ENCODE measurements at regions not wholly inside any gene's neighbourhood (a gene's known extent, or its start where the extent isn't known, plus 50 kb on each side); places are given as distances from the start of the nearest gene placed in this dataset.

DNA sequence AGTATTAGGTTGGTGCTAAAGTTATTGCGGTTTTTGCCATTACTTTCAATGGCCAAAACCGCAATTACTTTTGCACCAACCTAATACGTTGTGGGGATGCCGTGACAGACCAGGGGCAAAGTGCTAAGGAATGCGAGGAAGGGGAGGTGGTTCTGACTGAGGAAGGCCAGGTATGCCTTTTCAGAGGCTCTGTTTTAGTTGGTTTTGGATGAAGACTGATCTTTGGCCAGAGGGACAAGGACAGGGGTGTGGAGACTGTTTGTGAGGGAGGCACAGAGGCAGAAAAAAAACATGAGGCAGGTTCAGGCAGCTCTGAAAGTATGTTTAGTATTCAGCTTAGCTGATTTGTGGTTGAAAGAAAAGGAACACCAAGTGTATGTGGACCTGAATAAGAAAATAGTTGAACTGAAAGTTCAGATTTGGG lies 358.2 kb downstream of the RPS6KC1 start:
- no peaks in the 10 kb centered on the region for H3K4me1 ChIP-seq
- H3K9me3 ChIP-seq (replicated peaks in 1 of 11): peaks cover 0 to 18% (median 0%) of the 10 kb centered on the region in 11 experiments; a peak in 5 of 22 replicates
- TF ChIP-seq Cebpa-rat (IDR thresholded peaks at IDR 0.05): no peak
- H3K27ac ChIP-seq: no peak overlapping the region
- H3K9ac ChIP-seq: no peak overlapping the region
- no peaks in the 10 kb centered on the region for H3K27me3 ChIP-seq
- H3K4me2 ChIP-seq: no peak overlapping the region
- no peak overlapping the region for H3K4me3 ChIP-seq
- H4K20me1 ChIP-seq: no peaks in the 10 kb centered on the region
- H3K36me3 ChIP-seq: no peaks in the 10 kb centered on the region

DNA sequence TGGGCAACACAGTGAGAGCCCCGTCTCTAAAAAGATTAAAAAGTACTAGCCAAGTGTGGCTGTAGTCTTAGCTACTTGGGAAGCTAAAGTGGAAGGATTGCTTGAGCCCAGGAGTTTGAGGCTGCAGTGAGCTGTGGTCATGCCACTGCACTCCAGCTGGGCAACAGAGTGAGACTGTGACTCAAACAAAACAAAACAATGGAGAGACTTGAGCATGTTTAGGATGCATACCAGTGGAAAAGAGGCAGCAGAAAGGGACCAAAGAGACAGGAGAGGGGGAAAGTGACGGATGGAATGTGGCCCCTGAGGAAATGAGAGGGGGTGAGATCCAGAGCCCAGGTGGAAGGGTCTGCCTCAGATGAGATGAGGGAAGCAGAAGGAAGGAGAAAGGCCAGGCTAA lies 358.9 kb downstream of the RPS6KC1 start:
- no peak overlapping the region for H3K9ac ChIP-seq
- no peaks in the 10 kb centered on the region for H3K27me3 ChIP-seq
- peaks cover 0 to 18% (median 0%) of the 10 kb centered on the region in 11 experiments; a peak in 5 of 22 replicates for H3K9me3 ChIP-seq (replicated peaks in 1 of 11)
- no peaks in the 10 kb centered on the region for H3K4me1 ChIP-seq
- no peak overlapping the region for H3K4me2 ChIP-seq
- H3K4me3 ChIP-seq: no peak overlapping the region
- no peak overlapping the region for H3K27ac ChIP-seq
- H4K20me1 ChIP-seq: no peaks in the 10 kb centered on the region
- no peak for TF ChIP-seq Cebpa-rat (IDR thresholded peaks at IDR 0.05)
- no peaks in the 10 kb centered on the region for H3K36me3 ChIP-seq

DNA sequence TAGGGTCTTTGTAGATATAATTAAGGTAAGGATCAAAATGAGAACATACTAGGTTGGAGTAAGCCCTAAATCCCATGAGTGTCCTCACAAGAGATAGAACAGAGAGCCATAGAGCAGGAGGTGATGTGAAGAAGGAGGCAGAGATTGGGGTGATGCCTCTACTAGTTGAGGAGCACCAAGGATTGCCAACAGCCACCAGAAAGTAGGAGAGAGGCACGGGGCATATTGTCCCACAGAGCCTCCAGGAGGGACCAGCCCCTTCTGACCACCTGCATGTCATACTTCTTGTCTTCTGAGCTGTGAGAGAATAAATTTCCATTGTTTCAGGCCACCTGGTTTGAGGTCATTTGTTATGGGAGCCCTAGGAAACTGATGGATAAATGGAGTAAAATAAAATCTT lies 363.3 kb downstream of the RPS6KC1 start:
- no peaks in the 10 kb centered on the region for H3K27me3 ChIP-seq
- H3K27ac ChIP-seq: no peak overlapping the region
- no peak overlapping the region for H3K4me3 ChIP-seq
- peaks cover 0 to 18% (median 0%) of the 10 kb centered on the region in 11 experiments; a peak in 5 of 22 replicates for H3K9me3 ChIP-seq (replicated peaks in 1 of 11)
- no peaks in the 10 kb centered on the region for H3K4me1 ChIP-seq
- H3K4me2 ChIP-seq: no peak overlapping the region
- H3K36me3 ChIP-seq: no peaks in the 10 kb centered on the region
- no peak overlapping the region for H3K9ac ChIP-seq
- H4K20me1 ChIP-seq: no peaks in the 10 kb centered on the region
- no peak for TF ChIP-seq Cebpa-rat (IDR thresholded peaks at IDR 0.05)

DNA sequence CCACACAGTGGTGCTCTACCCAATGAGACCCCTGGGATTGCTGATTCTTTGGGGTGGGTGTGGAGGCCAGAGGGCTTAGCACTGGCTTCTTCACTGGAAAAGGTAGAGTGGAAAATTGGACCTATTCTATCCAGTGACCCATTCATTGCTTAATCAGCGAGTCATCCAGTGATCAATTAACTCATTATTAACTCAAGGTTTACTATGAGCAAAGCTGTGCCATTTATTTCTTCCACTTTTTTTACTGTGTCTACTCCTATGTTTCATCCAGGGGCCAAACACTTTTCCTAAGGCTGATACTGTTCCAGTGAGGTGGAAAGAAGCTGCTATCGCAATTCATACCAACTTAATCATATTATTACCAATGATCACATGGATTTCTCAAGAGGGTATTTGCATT lies 363.9 kb downstream of the RPS6KC1 start:
- no peaks in the 10 kb centered on the region for H3K27me3 ChIP-seq
- TF ChIP-seq Cebpa-rat (IDR thresholded peaks at IDR 0.05): no peak
- H4K20me1 ChIP-seq: no peaks in the 10 kb centered on the region
- H3K4me2 ChIP-seq: no peak overlapping the region
- no peak overlapping the region for H3K27ac ChIP-seq
- H3K4me1 ChIP-seq: no peaks in the 10 kb centered on the region
- H3K9me3 ChIP-seq (replicated peaks in 1 of 11): peaks cover 0 to 18% (median 0%) of the 10 kb centered on the region in 11 experiments; a peak in 5 of 22 replicates
- no peaks in the 10 kb centered on the region for H3K36me3 ChIP-seq
- H3K4me3 ChIP-seq: no peak overlapping the region
- no peak overlapping the region for H3K9ac ChIP-seq

GRCh38 chr1:213415691-213416380 lies 364.8 kb downstream of the RPS6KC1 start:
- no peaks in the 10 kb centered on the region for H4K20me1 ChIP-seq
- H3K27me3 ChIP-seq: no peaks in the 10 kb centered on the region
- H3K27ac ChIP-seq: no peak overlapping the region
- H3K9ac ChIP-seq: no peak overlapping the region
- H3K4me2 ChIP-seq: no peak overlapping the region
- H3K4me3 ChIP-seq: no peak overlapping the region
- no peaks in the 10 kb centered on the region for H3K4me1 ChIP-seq
- H3K36me3 ChIP-seq: no peaks in the 10 kb centered on the region
- TF ChIP-seq Cebpa-rat (IDR thresholded peaks at IDR 0.05): no peak
- H3K9me3 ChIP-seq (replicated peaks in 1 of 11): peaks cover 0 to 10% (median 0%) of the 10 kb centered on the region in 11 experiments; a peak in 6 of 22 replicates

DNA sequence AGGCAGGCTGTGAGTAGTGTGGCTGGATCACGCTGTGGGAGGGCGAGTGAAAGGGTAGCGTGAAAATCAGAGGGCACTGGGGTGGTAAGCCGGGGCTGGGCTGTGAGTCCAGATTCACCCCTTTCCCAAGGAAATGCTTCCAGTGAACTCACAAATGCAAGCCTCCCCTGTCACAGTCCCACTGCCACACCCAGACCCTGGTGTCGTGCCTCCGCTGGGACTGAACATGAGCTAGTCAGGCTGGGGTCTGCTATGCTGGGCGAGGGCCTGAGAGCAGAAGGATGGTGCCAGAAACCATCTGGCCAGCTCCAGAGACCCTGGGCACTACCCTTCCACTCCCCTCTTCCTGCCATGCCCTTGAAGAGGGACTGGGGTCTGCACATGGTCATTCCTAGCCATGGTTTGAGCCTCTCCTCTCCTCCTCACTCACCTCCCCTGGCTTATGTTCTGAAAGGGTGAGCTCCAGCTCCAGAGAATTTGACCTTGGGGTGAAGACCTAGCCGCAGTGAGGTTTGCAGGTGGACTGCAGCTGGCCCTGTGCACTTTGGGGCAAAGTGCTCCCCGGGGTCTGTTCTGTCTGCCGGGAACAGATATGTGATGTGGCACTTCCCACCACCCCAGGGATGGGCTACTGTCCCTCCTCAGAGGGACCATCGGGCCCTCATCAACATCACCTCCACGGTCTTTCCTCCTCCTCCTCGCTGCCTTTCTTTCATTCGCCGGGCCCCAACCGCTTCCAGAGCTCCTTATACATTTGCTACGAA lies 365.6 kb downstream of the RPS6KC1 start:
- Histone ChIP-seq H3K9ac (no peak overlapping the region), H3K27me3 (no peaks in the 10 kb centered on the region), H3K27ac (no peak overlapping the region), H3K4me2 (no peak overlapping the region), H3K9me3 (replicated peaks in 1 of 11) (peaks cover 0 to 8% (median 0%) of the 10 kb centered on the region in 11 experiments; a peak in 4 of 22 replicates), H3K36me3 (no peaks in the 10 kb centered on the region), H3K4me1 (no peaks in the 10 kb centered on the region), H4K20me1 (no peaks in the 10 kb centered on the region), H3K4me3 (no peak overlapping the region)
- TF ChIP-seq Cebpa-rat (IDR thresholded peaks at IDR 0.05): no peak

GRCh38 chr1:213417225-213417820 lies 366.3 kb downstream of the RPS6KC1 start:
- no peak overlapping the region for H3K9ac ChIP-seq
- peaks cover 0 to 8% (median 0%) of the 10 kb centered on the region in 11 experiments; a peak in 4 of 22 replicates for H3K9me3 ChIP-seq (replicated peaks in 1 of 11)
- H3K4me2 ChIP-seq: no peak overlapping the region
- TF ChIP-seq Cebpa-rat (IDR thresholded peaks at IDR 0.05): no peak
- H3K4me3 ChIP-seq: no peak overlapping the region
- no peaks in the 10 kb centered on the region for H3K36me3 ChIP-seq
- H3K27me3 ChIP-seq: no peaks in the 10 kb centered on the region
- no peaks in the 10 kb centered on the region for H4K20me1 ChIP-seq
- H3K4me1 ChIP-seq: no peaks in the 10 kb centered on the region
- no peak overlapping the region for H3K27ac ChIP-seq

DNA sequence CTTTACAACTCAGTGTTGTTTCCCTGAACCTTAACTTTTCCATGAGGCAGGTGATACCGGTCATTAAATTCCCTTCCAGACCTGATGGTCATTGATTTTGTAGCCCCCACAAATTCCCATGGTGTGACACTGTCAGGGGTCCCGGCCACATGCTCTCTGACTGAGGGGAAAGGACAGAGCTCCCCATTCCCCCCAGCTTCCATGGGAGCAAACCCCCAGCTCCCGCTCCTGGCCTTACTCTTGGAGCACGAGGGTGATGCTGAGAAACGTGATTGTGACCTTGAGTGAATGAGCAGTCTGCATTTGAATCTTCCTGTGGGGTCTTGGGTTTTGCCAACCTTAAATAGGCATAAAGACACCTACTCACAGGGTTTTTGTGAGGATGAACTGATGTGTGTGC lies 366.8 kb downstream of the RPS6KC1 start:
- no peak overlapping the region for H3K4me2 ChIP-seq
- H3K27me3 ChIP-seq: no peaks in the 10 kb centered on the region; a peak in 1 of 22 replicates
- peaks cover 0 to 8% (median 0%) of the 10 kb centered on the region in 11 experiments; a peak in 4 of 22 replicates for H3K9me3 ChIP-seq (replicated peaks in 1 of 11)
- H4K20me1 ChIP-seq: no peaks in the 10 kb centered on the region
- no peak overlapping the region for H3K27ac ChIP-seq
- no peak overlapping the region for H3K9ac ChIP-seq
- no peak for TF ChIP-seq Cebpa-rat (IDR thresholded peaks at IDR 0.05)
- H3K4me3 ChIP-seq: no peak overlapping the region
- H3K4me1 ChIP-seq: no peaks in the 10 kb centered on the region
- no peaks in the 10 kb centered on the region for H3K36me3 ChIP-seq

DNA sequence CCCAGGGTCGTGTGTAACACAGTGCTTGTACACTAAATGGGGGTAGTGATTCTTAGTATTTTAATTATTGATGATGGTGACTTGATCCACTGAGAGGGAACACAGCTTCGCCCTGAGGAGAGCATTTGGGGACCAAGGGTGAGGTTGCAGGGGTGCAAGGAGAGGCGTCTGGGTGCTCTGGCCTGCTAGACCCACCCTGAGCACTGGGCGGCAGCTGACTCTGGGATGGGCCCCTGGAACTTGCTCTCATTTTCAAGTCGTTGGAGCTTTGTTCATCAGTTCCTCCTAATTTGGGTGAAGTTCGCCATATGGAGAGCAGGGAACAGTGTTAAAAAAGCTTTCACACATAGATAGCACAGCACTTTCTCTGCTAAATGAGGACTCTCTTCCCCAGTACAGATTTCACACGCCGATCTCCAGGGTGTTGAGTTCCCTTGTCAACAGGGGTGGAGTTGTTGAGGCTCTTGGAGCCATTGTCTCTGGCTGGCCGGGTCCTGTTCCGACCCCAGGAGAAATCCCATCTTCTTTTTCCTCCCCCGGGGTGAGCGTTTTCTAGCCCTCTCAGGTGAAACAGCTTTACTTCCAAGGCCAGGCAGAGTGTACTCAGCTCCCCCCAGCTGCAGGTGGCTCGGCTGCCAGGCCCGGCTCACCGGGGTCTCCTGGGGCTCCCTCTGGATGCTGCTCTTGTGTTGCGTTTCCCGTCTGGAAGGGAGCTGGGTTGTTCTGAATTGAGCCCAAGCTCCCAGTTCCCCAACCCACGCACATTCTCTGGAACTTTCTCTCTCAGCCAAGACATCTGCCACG lies 367.4 kb downstream of the RPS6KC1 start:
- no peak overlapping the region for H3K4me2 ChIP-seq
- H3K36me3 ChIP-seq: no peaks in the 10 kb centered on the region
- TF ChIP-seq Cebpa-rat (IDR thresholded peaks at IDR 0.05): no peak
- no peaks in the 10 kb centered on the region for H4K20me1 ChIP-seq
- H3K4me1 ChIP-seq: no peaks in the 10 kb centered on the region
- H3K27ac ChIP-seq: no peak overlapping the region
- peaks cover 0 to 8% (median 0%) of the 10 kb centered on the region in 11 experiments; a peak in 4 of 22 replicates for H3K9me3 ChIP-seq (replicated peaks in 1 of 11)
- H3K4me3 ChIP-seq: no peak overlapping the region
- no peaks in the 10 kb centered on the region; a peak in 1 of 22 replicates for H3K27me3 ChIP-seq
- H3K9ac ChIP-seq: no peak overlapping the region

Data from BLaER1 treated with 17β-estradiol and CSF1 and Interleukin-3, amounts not matched to agents 10 nM and 100 nM (cell line).